ENCODE measurements at regions not wholly inside any gene's neighbourhood (a gene's known extent, or its start where the extent isn't known, plus 50 kb on each side); places are given as distances from the start of the nearest gene placed in this dataset.
A peak's percentile ranks its signal among the peaks of the same experiment; 100 is the strongest.

- H2BK120ac ChIP-seq (ENCODE audit: insufficient read depth, low read length, poor library complexity): no peak overlapping the region
- H3K9me3 ChIP-seq (ENCODE audit: insufficient read depth, low read depth, low read length): no peaks in the 10 kb centered on the region
- no peak overlapping the region for H2AFZ ChIP-seq (ENCODE audit: insufficient read depth, low read length, poor library complexity)
- no peak overlapping the region for H3K27ac ChIP-seq (ENCODE audit: low read depth, low read length)
- H3K4me1 ChIP-seq (ENCODE audit: control insufficient read depth in 1 of 2, insufficient read depth in 2 of 2, low read length in 2 of 2): no peaks in the 10 kb centered on the region
- H3K27me3 ChIP-seq (ENCODE audit: insufficient read depth, low read length): no peaks in the 10 kb centered on the region
- no peak overlapping the region for H2BK12ac ChIP-seq (ENCODE audit: low read length)
- H3K36me3 ChIP-seq (ENCODE audit: control insufficient read depth in 1 of 2, insufficient read depth in 2 of 2, low read length in 2 of 2): no peaks in the 10 kb centered on the region
- no peak overlapping the region for H3K9ac ChIP-seq (ENCODE audit: low read length)
- no peak overlapping the region for H2BK5ac ChIP-seq (ENCODE audit: low read depth, low read length, poor library complexity)
- no peak overlapping the region for H3K18ac ChIP-seq (ENCODE audit: low read length)
- H3K14ac ChIP-seq (ENCODE audit: low read length): no peak overlapping the region
- H3K79me2 ChIP-seq (ENCODE audit: control insufficient read depth, insufficient read depth, low read length, poor library complexity): no peaks in the 10 kb centered on the region
- H4K91ac ChIP-seq (ENCODE audit: low read depth, low read length): no peak overlapping the region
- no peak overlapping the region for H4K8ac ChIP-seq (ENCODE audit: low read depth, low read length)
- no peaks in the 10 kb centered on the region for H3K79me1 ChIP-seq (ENCODE audit: low read length)
- no peak overlapping the region for H3K4me3 ChIP-seq (ENCODE audit: low read depth, low read length)
- no peak overlapping the region for H4K12ac ChIP-seq (ENCODE audit: low read depth, low read length)
- H2AK5ac ChIP-seq (ENCODE audit: low read length): no peak overlapping the region
- H3K23ac ChIP-seq (ENCODE audit: low read length): no peak overlapping the region
- no peak overlapping the region for H3K4me2 ChIP-seq (ENCODE audit: low read length)
- no peak for DNase-seq
- no peak overlapping the region for H3K4ac ChIP-seq (ENCODE audit: low read depth, low read length)
- no CpG with 5 or more reads among the region's 6 CpGs for WGBS (ENCODE audit: extremely low coverage, insufficient coverage, insufficient read length)
These were observed 151.5 kb upstream of the COPS8 start for GRCh38 chr2:236934166-236934565.

GRCh38 chr2:236934656-236935055 lies 151.0 kb upstream of the COPS8 start:
- H3K27me3 ChIP-seq (ENCODE audit: insufficient read depth, low read length): no peaks in the 10 kb centered on the region
- no peak overlapping the region for H4K8ac ChIP-seq (ENCODE audit: low read depth, low read length)
- H3K36me3 ChIP-seq (ENCODE audit: control insufficient read depth in 1 of 2, insufficient read depth in 2 of 2, low read length in 2 of 2): no peaks in the 10 kb centered on the region
- H3K79me1 ChIP-seq (ENCODE audit: low read length): no peaks in the 10 kb centered on the region
- H2AK5ac ChIP-seq (ENCODE audit: low read length): no peak overlapping the region
- no peak overlapping the region for H3K4me2 ChIP-seq (ENCODE audit: low read length)
- no peak overlapping the region for H3K4me3 ChIP-seq (ENCODE audit: low read depth, low read length)
- H3K4ac ChIP-seq (ENCODE audit: low read depth, low read length): no peak overlapping the region
- no peak for DNase-seq
- no peak overlapping the region for H3K27ac ChIP-seq (ENCODE audit: low read depth, low read length)
- H2BK5ac ChIP-seq (ENCODE audit: low read depth, low read length, poor library complexity): no peak overlapping the region
- no peak overlapping the region for H2AFZ ChIP-seq (ENCODE audit: insufficient read depth, low read length, poor library complexity)
- H4K12ac ChIP-seq (ENCODE audit: low read depth, low read length): no peak overlapping the region
- no peak overlapping the region for H3K18ac ChIP-seq (ENCODE audit: low read length)
- H2BK120ac ChIP-seq (ENCODE audit: insufficient read depth, low read length, poor library complexity): no peak overlapping the region
- H3K9me3 ChIP-seq (ENCODE audit: insufficient read depth, low read depth, low read length): no peaks in the 10 kb centered on the region
- no peak overlapping the region for H4K91ac ChIP-seq (ENCODE audit: low read depth, low read length)
- no peaks in the 10 kb centered on the region for H3K4me1 ChIP-seq (ENCODE audit: control insufficient read depth in 1 of 2, insufficient read depth in 2 of 2, low read length in 2 of 2)
- no peak overlapping the region for H3K14ac ChIP-seq (ENCODE audit: low read length)
- no CpG with 5 or more reads among the region's 3 CpGs for WGBS (ENCODE audit: extremely low coverage, insufficient coverage, insufficient read length)
- no peak overlapping the region for H2BK12ac ChIP-seq (ENCODE audit: low read length)
- no peaks in the 10 kb centered on the region for H3K79me2 ChIP-seq (ENCODE audit: control insufficient read depth, insufficient read depth, low read length, poor library complexity)
- H3K9ac ChIP-seq (ENCODE audit: low read length): no peak overlapping the region
- H3K23ac ChIP-seq (ENCODE audit: low read length): no peak overlapping the region

- H3K27me3 ChIP-seq (ENCODE audit: insufficient read depth, low read length): no peaks in the 10 kb centered on the region
- WGBS (ENCODE audit: extremely low coverage, insufficient coverage, insufficient read length): no CpG with 5 or more reads among the region's 5 CpGs
- no peak overlapping the region for H4K91ac ChIP-seq (ENCODE audit: low read depth, low read length)
These were observed 150.6 kb upstream of the COPS8 start for GRCh38 chr2:236935083-236935482.

GRCh38 chr2:236935631-236936445 lies 149.9 kb upstream of the COPS8 start:
- Histone ChIP-seq H3K4ac (ENCODE audit: low read depth, low read length) (no peak overlapping the region), H3K23ac (ENCODE audit: low read length) (no peak overlapping the region), H4K91ac (ENCODE audit: low read depth, low read length) (no peak overlapping the region)

More at GRCh38 chr2:236935083-236935482, 150.6 kb upstream of the COPS8 start:
- H3K27ac ChIP-seq (ENCODE audit: low read depth, low read length): no peak overlapping the region
- no peak overlapping the region for H3K4me2 ChIP-seq (ENCODE audit: low read length)
- no peak overlapping the region for H2BK120ac ChIP-seq (ENCODE audit: insufficient read depth, low read length, poor library complexity)
- no peaks in the 10 kb centered on the region for H3K9me3 ChIP-seq (ENCODE audit: insufficient read depth, low read depth, low read length)
- H3K79me2 ChIP-seq (ENCODE audit: control insufficient read depth, insufficient read depth, low read length, poor library complexity): no peaks in the 10 kb centered on the region
- no peak overlapping the region for H3K18ac ChIP-seq (ENCODE audit: low read length)
- H3K14ac ChIP-seq (ENCODE audit: low read length): no peak overlapping the region
- no peaks in the 10 kb centered on the region for H3K4me1 ChIP-seq (ENCODE audit: control insufficient read depth in 1 of 2, insufficient read depth in 2 of 2, low read length in 2 of 2)
- H3K4ac ChIP-seq (ENCODE audit: low read depth, low read length): no peak overlapping the region
- no peak overlapping the region for H4K8ac ChIP-seq (ENCODE audit: low read depth, low read length)
- H3K23ac ChIP-seq (ENCODE audit: low read length): no peak overlapping the region
- H3K4me3 ChIP-seq (ENCODE audit: low read depth, low read length): peak overlapping the region; percentile 12
- H4K12ac ChIP-seq (ENCODE audit: low read depth, low read length): no peak overlapping the region
- H2AFZ ChIP-seq (ENCODE audit: insufficient read depth, low read length, poor library complexity): no peak overlapping the region
- no peaks in the 10 kb centered on the region for H3K79me1 ChIP-seq (ENCODE audit: low read length)
- H2BK12ac ChIP-seq (ENCODE audit: low read length): no peak overlapping the region
- no peak overlapping the region for H3K9ac ChIP-seq (ENCODE audit: low read length)
- no peaks in the 10 kb centered on the region for H3K36me3 ChIP-seq (ENCODE audit: control insufficient read depth in 1 of 2, insufficient read depth in 2 of 2, low read length in 2 of 2)
- no peak for DNase-seq
- H2AK5ac ChIP-seq (ENCODE audit: low read length): no peak overlapping the region
- no peak overlapping the region for H2BK5ac ChIP-seq (ENCODE audit: low read depth, low read length, poor library complexity)

More at GRCh38 chr2:236935631-236936445, 149.9 kb upstream of the COPS8 start:
- Histone ChIP-seq H3K18ac (ENCODE audit: low read length) (no peak overlapping the region), H2AK5ac (ENCODE audit: low read length) (no peak overlapping the region), H3K27me3 (ENCODE audit: insufficient read depth, low read length) (no peaks in the 10 kb centered on the region), H4K12ac (ENCODE audit: low read depth, low read length) (no peak overlapping the region), H3K9ac (ENCODE audit: low read length) (no peak overlapping the region), H3K4me1 (ENCODE audit: control insufficient read depth in 1 of 2, insufficient read depth in 2 of 2, low read length in 2 of 2) (peaks cover 0 to 2% of the 10 kb centered on the region in 2 experiments), H3K4me3 (ENCODE audit: low read depth, low read length) (no peak overlapping the region), H2BK120ac (ENCODE audit: insufficient read depth, low read length, poor library complexity) (no peak overlapping the region), H3K9me3 (ENCODE audit: insufficient read depth, low read depth, low read length) (no peaks in the 10 kb centered on the region), H2AFZ (ENCODE audit: insufficient read depth, low read length, poor library complexity) (no peak overlapping the region), H3K4me2 (ENCODE audit: low read length) (no peak overlapping the region), H3K36me3 (ENCODE audit: control insufficient read depth in 1 of 2, insufficient read depth in 2 of 2, low read length in 2 of 2) (no peaks in the 10 kb centered on the region), H3K79me1 (ENCODE audit: low read length) (no peaks in the 10 kb centered on the region), H3K14ac (ENCODE audit: low read length) (no peak overlapping the region), H4K8ac (ENCODE audit: low read depth, low read length) (no peak overlapping the region), H3K79me2 (ENCODE audit: control insufficient read depth, insufficient read depth, low read length, poor library complexity) (no peaks in the 10 kb centered on the region), H3K27ac (ENCODE audit: low read depth, low read length) (no peak overlapping the region), H2BK5ac (ENCODE audit: low read depth, low read length, poor library complexity) (no peak overlapping the region), H2BK12ac (ENCODE audit: low read length) (no peak overlapping the region)
- WGBS (ENCODE audit: extremely low coverage, insufficient coverage, insufficient read length): no CpG with 5 or more reads among the region's 10 CpGs
- DNase-seq: no peak
